WTC11 (cell line): ENCODE measurements at regions not wholly inside any gene's neighbourhood (a gene's known extent, or its start where the extent isn't known, plus 50 kb on each side); places are given as distances from the start of the nearest gene placed in this dataset.

ENCODE experiments used
- ATAC-seq: fragments of 200-7000 bp; cut with Tn5 transposase; 2 replicates; pipeline ENCODE4 v1.10.0; 2021; ENCODE audit warnings: mild to moderate bottlenecking, moderate library complexity
- CTCF ChIA-PET: fragments of 300-600 bp; sonication (Branson Sonifier 250); formaldehyde crosslinking; loops from one replicate; lab custom pipeline; 2021; ENCODE audit warnings: antibody characterized with exemption; lab: Charles Lee
- POLR2A ChIA-PET: fragments of 350-600 bp; sonication (Branson Sonifier 250); formaldehyde crosslinking; loops from one replicate; lab custom pipeline; 2021; ENCODE audit warnings: antibody characterized with exemption; lab: Charles Lee
- DNase-seq: peaks from one replicate; pipeline ENCODE4 v3.0.0; 2021; ENCODE audit warnings: low spot score
- H3K27ac Mint-ChIP-seq: 2 replicates; pipeline ENCODE4 v1.8.0; 2021; ENCODE audit warnings: mixed read lengths
- H3K27me3 Mint-ChIP-seq: 2 replicates; pipeline ENCODE4 v1.8.0; 2021; ENCODE audit warnings: low read depth, mild to moderate bottlenecking, moderate library complexity, mixed read lengths
- H3K36me3 Mint-ChIP-seq: 2 replicates; pipeline ENCODE4 v1.8.0; 2021; ENCODE audit warnings: mixed read lengths
- H3K4me1 Mint-ChIP-seq: 2 replicates; pipeline ENCODE4 v1.8.0; 2022; ENCODE audit warnings: mixed read lengths
- H3K4me3 Mint-ChIP-seq: 2 replicates; pipeline ENCODE4 v1.8.0; 2021; ENCODE audit warnings: mild to moderate bottlenecking, moderate library complexity, mixed read lengths
- H3K9me3 Mint-ChIP-seq: 2 replicates; pipeline ENCODE4 v1.8.0; 2021; ENCODE audit warnings: mixed read lengths
- ATF2 ChIP-seq: sonication (generic); formaldehyde crosslinking; IDR thresholded peaks from 2 replicates; pipeline ENCODE4 v1.8.1; 2022; ENCODE audit warnings: low read depth, missing genetic modification reagents, borderline replicate concordance
- CDX4 ChIP-seq: fragments of 250-450 bp; sonication (Bioruptor Pico); IDR thresholded peaks from 2 replicates; pipeline ENCODE4 v1.9.0; 2021; ENCODE audit warnings: moderate library complexity, mild to moderate bottlenecking, inconsistent platforms, borderline replicate concordance
- E2F5 ChIP-seq: sonication (generic); formaldehyde crosslinking; IDR thresholded peaks from 2 replicates; pipeline ENCODE4 v1.8.1; 2022; ENCODE audit warnings: mild to moderate bottlenecking, moderate library complexity, missing genetic modification reagents
- ETV6 ChIP-seq: sonication (generic); formaldehyde crosslinking; IDR thresholded peaks from 2 replicates; pipeline ENCODE4 v1.8.1; 2022; ENCODE audit warnings: mild to moderate bottlenecking, missing genetic modification reagents
- FOXJ3 ChIP-seq: sonication (generic); formaldehyde crosslinking; IDR thresholded peaks from 2 replicates; pipeline ENCODE4 v1.9.0; 2021; ENCODE audit warnings: missing genetic modification reagents, mild to moderate bottlenecking, borderline replicate concordance
- FOXP1 ChIP-seq: sonication (generic); formaldehyde crosslinking; IDR thresholded peaks from 2 replicates; pipeline ENCODE4 v1.8.0; 2022; ENCODE audit warnings: missing genetic modification reagents, mild to moderate bottlenecking, moderate library complexity, borderline replicate concordance
- GRHL2 ChIP-seq: fragments of 250-450 bp; sonication (Bioruptor Pico); IDR thresholded peaks from 2 replicates; pipeline ENCODE4 v1.8.0; 2022; ENCODE audit warnings: mild to moderate bottlenecking, moderate library complexity; ENCODE audit not compliant: insufficient replicate concordance, severe bottlenecking
- HMGA2 ChIP-seq: fragments of 250-450 bp; sonication (Bioruptor Pico); IDR thresholded peaks from 2 replicates; pipeline ENCODE4 v1.4.0; 2021; ENCODE audit warnings: mild to moderate bottlenecking, moderate library complexity
- IRF2 ChIP-seq: sonication (generic); formaldehyde crosslinking; IDR thresholded peaks from 2 replicates; pipeline ENCODE4 v1.8.0; 2022; ENCODE audit warnings: low read depth, missing genetic modification reagents, borderline replicate concordance
- JUN ChIP-seq: sonication (generic); formaldehyde crosslinking; IDR thresholded peaks from 2 replicates; pipeline ENCODE4 v1.8.0; 2023; ENCODE audit warnings: mild to moderate bottlenecking, missing genetic modification reagents
- KAT7 ChIP-seq: sonication (generic); formaldehyde crosslinking; IDR thresholded peaks from 2 replicates; pipeline ENCODE4 v1.8.1; 2023; ENCODE audit warnings: missing genetic modification reagents, mild to moderate bottlenecking, borderline replicate concordance
- MAX ChIP-seq: sonication (generic); formaldehyde crosslinking; IDR thresholded peaks from 2 replicates; pipeline ENCODE4 v1.8.0; 2022; ENCODE audit warnings: mild to moderate bottlenecking, missing genetic modification reagents
- NFE2L1 ChIP-seq: sonication (generic); formaldehyde crosslinking; IDR thresholded peaks from 2 replicates; pipeline ENCODE4 v1.8.1; 2023; ENCODE audit warnings: missing genetic modification reagents
- NR1H2 ChIP-seq: sonication (generic); formaldehyde crosslinking; IDR thresholded peaks from 2 replicates; pipeline ENCODE4 v1.9.0; 2021; ENCODE audit warnings: mild to moderate bottlenecking, moderate library complexity, missing genetic modification reagents
- ZMAT4 ChIP-seq: fragments of 250-450 bp; sonication (Bioruptor Pico); IDR thresholded peaks from 2 replicates; pipeline ENCODE4 v1.9.0; 2021; ENCODE audit warnings: mild to moderate bottlenecking
- ZNF121 ChIP-seq: sonication (generic); formaldehyde crosslinking; IDR thresholded peaks from 2 replicates; pipeline ENCODE4 v1.8.0; 2023; ENCODE audit warnings: missing genetic modification reagents
- ZNF416 ChIP-seq: fragments of 250-450 bp; sonication (Bioruptor Pico); IDR thresholded peaks from 2 replicates; pipeline ENCODE4 v1.9.0; 2021; ENCODE audit warnings: mild to moderate bottlenecking, inconsistent platforms
- ZNF532 ChIP-seq: fragments of 250-450 bp; sonication (Bioruptor Pico); IDR thresholded peaks from 2 replicates; pipeline ENCODE4 v1.9.0; 2021; ENCODE audit warnings: mild to moderate bottlenecking, borderline replicate concordance

- no peaks in the 10 kb centered on the region for H3K4me1 Mint-ChIP-seq
- DNase-seq: no peak
- H3K4me3 Mint-ChIP-seq: no peak overlapping the region
- CTCF ChIA-PET: no interaction called here
- peaks cover 34% of the 10 kb centered on the region for H3K9me3 Mint-ChIP-seq
- TF ChIP-seq ETV6 (CRISPR knock-in tag) (no peak), ATF2 (CRISPR knock-in tag) (no peak), FOXP1 (CRISPR knock-in tag) (no peak), NR1H2 (CRISPR knock-in tag) (no peak), HMGA2 (no peak), JUN (no peak), FOXJ3 (CRISPR knock-in tag) (no peak), MAX (CRISPR knock-in tag) (no peak), ZNF121 (no peak), ZMAT4 (no peak), CDX4 (CRISPR knock-in tag) (no peak), IRF2 (no peak), GRHL2 (no peak), E2F5 (CRISPR knock-in tag) (no peak), KAT7 (CRISPR knock-in tag) (no peak), ZNF416 (CRISPR knock-in tag) (no peak), ZNF532 (CRISPR knock-in tag) (no peak)
- H3K27me3 Mint-ChIP-seq: no peaks in the 10 kb centered on the region
- no peak for ATAC-seq
- no peak overlapping the region for H3K27ac Mint-ChIP-seq
- H3K36me3 Mint-ChIP-seq: peaks cover 23% of the 10 kb centered on the region
- POLR2A ChIA-PET: no interaction called here
Measured at GRCh38 chr3:191795196-191795595, 334.2 kb downstream of the PYDC2 start.

- CTCF ChIA-PET: no interaction called here
- H3K4me3 Mint-ChIP-seq: no peak overlapping the region
- no peak overlapping the region for H3K27ac Mint-ChIP-seq
- peaks cover 12% of the 10 kb centered on the region for H3K36me3 Mint-ChIP-seq
- no peaks in the 10 kb centered on the region for H3K4me1 Mint-ChIP-seq
- H3K27me3 Mint-ChIP-seq: no peaks in the 10 kb centered on the region
- no peak for TF ChIP-seq IRF2
- TF ChIP-seq NFE2L1 (CRISPR knock-in tag): no peak
- TF ChIP-seq, all 79 proteins: peak for 0
- no peak for ATAC-seq
- DNase-seq: no peak
- H3K9me3 Mint-ChIP-seq: peaks cover 27% of the 10 kb centered on the region
- POLR2A ChIA-PET: no interaction called here
Measured at GRCh38 chr3:191797271-191797670, 336.3 kb downstream of the PYDC2 start.
